Heart right ventricle (tissue), 16 donors: ENCODE measurements at regions not wholly inside any gene's neighbourhood (a gene's known extent, or its start where the extent isn't known, plus 50 kb on each side); places are given as distances from the start of the nearest gene placed in this dataset.

ENCODE experiments used
- ATAC-seq, 8 donors: fragments of 200-7000 bp; cut with Tn5 transposase; one replicate each; pipeline ENCODE4 v1.9.1; 2020; ENCODE audit warnings: mild to moderate bottlenecking in 8 of 8, moderate library complexity in 8 of 8, moderate number of reproducible peaks in 1 of 8
- DNase-seq, 2 donors: peaks; one replicate each; pipeline ENCODE4 v3.0.0-alpha.2; 2020
- H3K27ac ChIP-seq, 10 donors: fragments of 200-600 bp; sonication (generic) in 2 of 10; one replicate each; pipeline versions ENCODE4 v1.5.0 to v1.8.0; 2020 to 2022; ENCODE audit warnings: mild to moderate bottlenecking in 3 of 10
- H3K27me3 ChIP-seq, 7 donors: fragments of 200-600 bp; one replicate each; pipeline ENCODE4 v1.8.0; 2021 to 2022; ENCODE audit warnings: mild to moderate bottlenecking in 2 of 7
- H3K36me3 ChIP-seq, 9 donors: fragments of 200-600 bp; sonication (generic) in 1 of 9; one replicate each; pipeline versions ENCODE4 v1.5.0 to v1.8.0; 2020 to 2022; ENCODE audit warnings: mild to moderate bottlenecking in 2 of 9
- H3K4me1 ChIP-seq, 9 donors: fragments of 200-600 bp; sonication (generic) in 1 of 9; one replicate each; pipeline versions ENCODE4 v1.5.0 to v1.8.0; 2020 to 2022; ENCODE audit warnings: mild to moderate bottlenecking in 4 of 9
- H3K4me3 ChIP-seq, 10 donors: fragments of 200-600 bp; sonication (generic) in 2 of 10; one replicate each; pipeline versions ENCODE4 v1.5.0 to v1.8.0; 2020 to 2022; ENCODE audit warnings: mild to moderate bottlenecking in 7 of 10, moderate library complexity in 2 of 10
- H3K9me3 ChIP-seq, 11 donors: fragments of 200-600 bp in 10 of 11; sonication (generic) in 2 of 11; one replicate each; pipeline versions ENCODE4 v1.5.0 to v1.8.0; 2013 to 2022; ENCODE audit warnings: mild to moderate bottlenecking in 2 of 11, control low read depth in 1 of 11, moderate library complexity in 1 of 11
- WGBS, 2 donors: extraction: QIAGEN DNeasy Blood & Tissue Kit; methylation state at CpG; one replicate each; pipeline ENCODE4 v1.1.7; 2013; ENCODE audit warnings: inconsistent platforms in 1 of 2; 5-methylcytosine and 5-hydroxymethylcytosine counted together
- intact Hi-C, 10 donors: fragments of 100-400 bp; cut with DNase I; formaldehyde crosslinking; loops; one replicate each; pipeline versions ENCODE4 v1.11.1 to v1.14.2; 2022
- TF ChIP-seq, protein P1 (sequence below), 9 donors: fragments of 200-600 bp; sonication (generic) in 2 of 9; IDR thresholded peaks; one replicate each; pipeline versions ENCODE4 v1.5.0 to v1.8.0; 2021 to 2022; ENCODE audit warnings: antibody characterized with exemption in 9 of 9, mild to moderate bottlenecking in 5 of 9, moderate library complexity in 1 of 9
- donor health status: Arrhythmogenic right ventricular cardiomyopathy.
- donor health status: ischemic (EF 13 %, LVEDD 7.1; RV severe dilation, severe dysfunction).
- donor health status: healthy with polysubstance abuse.
- donor health status: DM: no; HTN: yes; CAD: no.
- donor health status: DM: no; HTN: no; CAD: no.
- donor health status: ischemic (EF 25% LVEDD 6.9; RV normal size, moderate dysfunction).
- donor health status: ischemic (EF 25% LVEDD 5.7; RV mildly dilated, moderate dysfunction).
- donor health status: healthy.
- donor health status: DM: yes; HTN: yes; CAD: no.
- donor health status: Ischemic cardiomyopathy.
- donor health status: ischemic (EF 35%, LVEDD 5.7; RV mildly dilated, moderate dysfunction).
- donor health status: nonischemic (EF 11% LVEDD 7.7; RV severe dilation, severe dysfunction).
- donor health status: DM: yes; HTN: yes; CAD: no.
- donor health status: PGD.
- donor health status: ischemic (EF 29% LVEDD 5.4; RV normal size, mild dysfunction).
- donor health status: nonischemic (EF 23%, LVEDD 6.1; RV moderate dilation, normal function).

GRCh38 chr2:238578256-238578655 lies 151.5 kb downstream of the ASB1 start:
- Histone ChIP-seq H3K36me3 (no peaks in the 10 kb centered on the region), H3K9me3 (peaks cover 0 to 21% (median 0%) of the 10 kb centered on the region in 11 donors), H3K4me3 (no peak overlapping the region), H3K27me3 (peaks cover 0 to 6% (median 0%) of the 10 kb centered on the region in 7 donors), H3K4me1 (no peaks in the 10 kb centered on the region), H3K27ac (no peak overlapping the region)
- DNase-seq (no peak), ATAC-seq (no peak)
- TF ChIP-seq, protein P1, sequence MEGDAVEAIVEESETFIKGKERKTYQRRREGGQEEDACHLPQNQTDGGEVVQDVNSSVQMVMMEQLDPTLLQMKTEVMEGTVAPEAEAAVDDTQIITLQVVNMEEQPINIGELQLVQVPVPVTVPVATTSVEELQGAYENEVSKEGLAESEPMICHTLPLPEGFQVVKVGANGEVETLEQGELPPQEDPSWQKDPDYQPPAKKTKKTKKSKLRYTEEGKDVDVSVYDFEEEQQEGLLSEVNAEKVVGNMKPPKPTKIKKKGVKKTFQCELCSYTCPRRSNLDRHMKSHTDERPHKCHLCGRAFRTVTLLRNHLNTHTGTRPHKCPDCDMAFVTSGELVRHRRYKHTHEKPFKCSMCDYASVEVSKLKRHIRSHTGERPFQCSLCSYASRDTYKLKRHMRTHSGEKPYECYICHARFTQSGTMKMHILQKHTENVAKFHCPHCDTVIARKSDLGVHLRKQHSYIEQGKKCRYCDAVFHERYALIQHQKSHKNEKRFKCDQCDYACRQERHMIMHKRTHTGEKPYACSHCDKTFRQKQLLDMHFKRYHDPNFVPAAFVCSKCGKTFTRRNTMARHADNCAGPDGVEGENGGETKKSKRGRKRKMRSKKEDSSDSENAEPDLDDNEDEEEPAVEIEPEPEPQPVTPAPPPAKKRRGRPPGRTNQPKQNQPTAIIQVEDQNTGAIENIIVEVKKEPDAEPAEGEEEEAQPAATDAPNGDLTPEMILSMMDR (IDR thresholded peaks at IDR 0.05): no peak
- WGBS, 2 donors: 65 to 76% methylated on average over 9 of the region's 9 CpGs
- intact Hi-C loops: loop anchor here in 1 of 10 donors (10.0 kb wide), 1 partner anchor 117 kb away; no protein-coding TSS in a partner anchor

DNA sequence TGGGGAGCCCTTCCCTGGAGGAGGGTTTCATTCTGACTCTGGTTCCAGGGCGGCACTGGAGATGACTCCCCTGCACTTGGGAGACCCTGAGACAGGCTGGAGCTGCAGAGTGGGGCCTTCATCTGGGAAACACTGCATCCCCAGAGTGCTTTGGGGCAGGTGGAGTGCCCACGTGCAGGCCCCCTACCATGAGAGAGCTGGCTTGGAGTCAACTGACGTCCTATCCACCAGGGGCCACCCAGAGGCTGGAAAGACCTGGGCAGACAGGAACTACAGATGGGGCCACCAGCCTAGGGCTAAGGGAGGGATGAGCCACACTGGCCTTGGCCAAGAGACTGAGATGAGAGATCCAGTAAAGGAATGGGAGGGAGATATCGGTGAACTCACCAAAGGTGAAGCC lies 153.8 kb downstream of the ASB1 start:
- 69 to 73% methylated on average over 4 of the region's 4 CpGs for WGBS, 2 donors

GRCh38 chr2:238581126-238581525 lies 154.4 kb downstream of the ASB1 start:
- DNase-seq: no peak
- WGBS, 2 donors: 84 to 87% methylated on average over 4 of the region's 4 CpGs
- intact Hi-C loops: no loop called here
- TF ChIP-seq, protein P1 (IDR thresholded peaks at IDR 0.05): no peak
- H3K9me3 ChIP-seq: peaks cover 0 to 36% (median 0%) of the 10 kb centered on the region in 11 donors
- H3K27ac ChIP-seq: no peak overlapping the region
- H3K36me3 ChIP-seq: no peaks in the 10 kb centered on the region
- no peak overlapping the region for H3K4me3 ChIP-seq
- ATAC-seq: no peak
- peaks cover 0 to 5% (median 0%) of the 10 kb centered on the region in 7 donors for H3K27me3 ChIP-seq
- no peaks in the 10 kb centered on the region for H3K4me1 ChIP-seq

More for the DNA sequence above, 153.8 kb downstream of the ASB1 start:
- Histone ChIP-seq H3K27ac (no peak overlapping the region), H3K9me3 (peaks cover 0 to 36% (median 0%) of the 10 kb centered on the region in 11 donors), H3K4me1 (no peaks in the 10 kb centered on the region), H3K27me3 (peaks cover 0 to 6% (median 0%) of the 10 kb centered on the region in 7 donors), H3K4me3 (no peak overlapping the region), H3K36me3 (no peaks in the 10 kb centered on the region)
- TF ChIP-seq, protein P1 (IDR thresholded peaks at IDR 0.05): no peak
- no peak for ATAC-seq
- no peak for DNase-seq
- intact Hi-C loops: no loop called here

DNA sequence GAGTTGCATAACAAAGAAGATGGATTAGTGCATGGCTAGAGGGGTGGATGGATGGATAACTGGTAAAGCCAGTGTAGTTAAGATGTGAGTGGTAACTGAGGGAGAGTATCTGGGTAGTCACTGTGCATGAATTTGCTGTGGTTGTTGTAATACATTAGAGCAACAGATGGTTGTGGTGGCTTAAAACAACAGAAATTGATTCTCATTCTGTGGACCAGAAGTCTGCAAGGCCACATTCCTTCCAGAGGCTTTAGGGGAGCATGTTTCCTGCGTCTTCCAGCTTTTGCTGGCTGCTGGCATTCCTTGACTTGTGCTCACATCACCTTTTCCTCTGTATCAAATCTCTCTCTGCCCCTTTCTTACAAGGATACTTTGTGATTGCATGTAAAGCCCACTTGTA lies 155.4 kb downstream of the ASB1 start:
- WGBS, 2 donors: 76 to 79% methylated on average over 1 of the region's 1 CpG

More for the DNA sequence above, 155.4 kb downstream of the ASB1 start:
- Histone ChIP-seq H3K27ac (no peak overlapping the region), H3K9me3 (peaks cover 0 to 27% (median 0%) of the 10 kb centered on the region in 11 donors), H3K27me3 (peaks cover 0 to 5% (median 0%) of the 10 kb centered on the region in 7 donors), H3K4me1 (no peaks in the 10 kb centered on the region), H3K36me3 (no peaks in the 10 kb centered on the region), H3K4me3 (no peak overlapping the region)
- intact Hi-C loops: no loop called here
- TF ChIP-seq, protein P1 (IDR thresholded peaks at IDR 0.05): no peak
- DNase-seq (no peak), ATAC-seq (no peak)
